GM18526 (cell line): ENCODE measurements at regions not wholly inside any gene's neighbourhood (a gene's known extent, or its start where the extent isn't known, plus 50 kb on each side); places are given as distances from the start of the nearest gene placed in this dataset.
A peak's percentile ranks its signal among the peaks of the same experiment; 100 is the strongest.

Experiments used
- POLR2A ChIP-seq: IDR thresholded peaks from 3 replicates; pipeline ENCODE4 v1.6.1; 2011; ENCODE audit not compliant: insufficient read length; ENCODE audit errors: extremely low read depth

- no peak for TF ChIP-seq POLR2A
Observed at GRCh38 chr6:209432-210103, 82.7 kb upstream of the DUSP22 start.

GRCh38 chr6:210104-210456, 82.2 kb upstream of the DUSP22 start:
- no peak for TF ChIP-seq POLR2A

GRCh38 chr6:210778-211374, 81.4 kb upstream of the DUSP22 start:
- no peak for TF ChIP-seq POLR2A

GRCh38 chr6:211871-212497, 80.3 kb upstream of the DUSP22 start:
- no peak for TF ChIP-seq POLR2A

- no peak for TF ChIP-seq POLR2A
Observed at GRCh38 chr6:213284-213683, 79.0 kb upstream of the DUSP22 start.

GRCh38 chr6:214428-214827, 77.9 kb upstream of the DUSP22 start:
- TF ChIP-seq POLR2A: no peak

GRCh38 chr6:215335-216034, 76.8 kb upstream of the DUSP22 start:
- no peak for TF ChIP-seq POLR2A

GRCh38 chr6:217048-217659, 75.1 kb upstream of the DUSP22 start:
- TF ChIP-seq POLR2A: no peak

- TF ChIP-seq POLR2A: no peak
Observed at GRCh38 chr6:218153-219018, 73.9 kb upstream of the DUSP22 start.

- no peak for TF ChIP-seq POLR2A
Observed at GRCh38 chr6:219019-219570, 73.2 kb upstream of the DUSP22 start.

- TF ChIP-seq POLR2A: no peak
Observed at GRCh38 chr6:219641-220198, 72.6 kb upstream of the DUSP22 start.

GRCh38 chr6:220312-220711, 72.0 kb upstream of the DUSP22 start:
- TF ChIP-seq POLR2A: no peak

- TF ChIP-seq POLR2A: peak; percentile 15
Observed at GRCh38 chr6:220721-221475, 71.4 kb upstream of the DUSP22 start.

- TF ChIP-seq POLR2A: no peak
Observed at GRCh38 chr6:221531-222349, 70.5 kb upstream of the DUSP22 start.
